WTC11 (cell line): ENCODE measurements at regions not wholly inside any gene's neighbourhood (a gene's known extent, or its start where the extent isn't known, plus 50 kb on each side); places are given as distances from the start of the nearest gene placed in this dataset.

ENCODE experiments used
- ATAC-seq: fragments of 200-7000 bp; cut with Tn5 transposase; 2 replicates; pipeline ENCODE4 v1.10.0; 2021; ENCODE audit warnings: mild to moderate bottlenecking, moderate library complexity
- CTCF ChIA-PET: fragments of 300-600 bp; sonication (Branson Sonifier 250); formaldehyde crosslinking; loops from one replicate; lab custom pipeline; 2021; ENCODE audit warnings: antibody characterized with exemption; lab: Charles Lee
- POLR2A ChIA-PET: fragments of 350-600 bp; sonication (Branson Sonifier 250); formaldehyde crosslinking; loops from one replicate; lab custom pipeline; 2021; ENCODE audit warnings: antibody characterized with exemption; lab: Charles Lee
- DNase-seq: peaks from one replicate; pipeline ENCODE4 v3.0.0; 2021; ENCODE audit warnings: low spot score
- H3K27ac Mint-ChIP-seq: 2 replicates; pipeline ENCODE4 v1.8.0; 2021; ENCODE audit warnings: mixed read lengths
- H3K27me3 Mint-ChIP-seq: 2 replicates; pipeline ENCODE4 v1.8.0; 2021; ENCODE audit warnings: low read depth, mild to moderate bottlenecking, moderate library complexity, mixed read lengths
- H3K36me3 Mint-ChIP-seq: 2 replicates; pipeline ENCODE4 v1.8.0; 2021; ENCODE audit warnings: mixed read lengths
- H3K4me1 Mint-ChIP-seq: 2 replicates; pipeline ENCODE4 v1.8.0; 2022; ENCODE audit warnings: mixed read lengths
- H3K4me3 Mint-ChIP-seq: 2 replicates; pipeline ENCODE4 v1.8.0; 2021; ENCODE audit warnings: mild to moderate bottlenecking, moderate library complexity, mixed read lengths
- H3K9me3 Mint-ChIP-seq: 2 replicates; pipeline ENCODE4 v1.8.0; 2021; ENCODE audit warnings: mixed read lengths
- ATF1 ChIP-seq: sonication (generic); formaldehyde crosslinking; IDR thresholded peaks from 2 replicates; pipeline ENCODE4 v1.8.1; 2023; ENCODE audit warnings: mild to moderate bottlenecking, moderate library complexity, missing genetic modification reagents
- CTCF ChIP-seq: fragments of 200-600 bp; IDR thresholded peaks from 2 replicates; pipeline ENCODE4 v1.8.0; 2022; ENCODE audit warnings: antibody characterized with exemption
- E2F1 ChIP-seq: sonication (generic); formaldehyde crosslinking; IDR thresholded peaks from 2 replicates; pipeline ENCODE4 v1.8.0; 2022; ENCODE audit warnings: mild to moderate bottlenecking, missing genetic modification reagents
- FOXP4 ChIP-seq: sonication (generic); formaldehyde crosslinking; IDR thresholded peaks from 2 replicates; pipeline ENCODE4 v1.8.0; 2022; ENCODE audit warnings: mild to moderate bottlenecking, missing genetic modification reagents
- JAZF1 ChIP-seq: fragments of 250-450 bp; sonication (Bioruptor Pico); IDR thresholded peaks from 2 replicates; pipeline ENCODE4 v1.9.0; 2021; ENCODE audit warnings: moderate library complexity, mild to moderate bottlenecking, inconsistent platforms
- KAT7 ChIP-seq: sonication (generic); formaldehyde crosslinking; IDR thresholded peaks from 2 replicates; pipeline ENCODE4 v1.8.1; 2023; ENCODE audit warnings: missing genetic modification reagents, mild to moderate bottlenecking, borderline replicate concordance
- SOX15 ChIP-seq: fragments of 250-450 bp; sonication (Bioruptor Pico); IDR thresholded peaks from 2 replicates; pipeline ENCODE4 v1.9.0; 2021; ENCODE audit warnings: mild to moderate bottlenecking
- USF1 ChIP-seq: sonication (generic); formaldehyde crosslinking; IDR thresholded peaks from 2 replicates; pipeline ENCODE4 v1.8.0; 2022; ENCODE audit warnings: mild to moderate bottlenecking, missing genetic modification reagents
- USF2 ChIP-seq: sonication (generic); formaldehyde crosslinking; IDR thresholded peaks from 2 replicates; pipeline ENCODE4 v1.8.1; 2023; ENCODE audit warnings: mild to moderate bottlenecking, missing genetic modification reagents, moderate library complexity
- ZBTB21 ChIP-seq: sonication (generic); formaldehyde crosslinking; IDR thresholded peaks from 2 replicates; pipeline ENCODE4 v1.8.1; 2023; ENCODE audit warnings: mild to moderate bottlenecking, missing genetic modification reagents, borderline replicate concordance
- ZMAT4 ChIP-seq: fragments of 250-450 bp; sonication (Bioruptor Pico); IDR thresholded peaks from 2 replicates; pipeline ENCODE4 v1.9.0; 2021; ENCODE audit warnings: mild to moderate bottlenecking
- ZNF416 ChIP-seq: fragments of 250-450 bp; sonication (Bioruptor Pico); IDR thresholded peaks from 2 replicates; pipeline ENCODE4 v1.9.0; 2021; ENCODE audit warnings: mild to moderate bottlenecking, inconsistent platforms
- ZNF425 ChIP-seq: fragments of 250-450 bp; sonication (Bioruptor Pico); conservative IDR thresholded peaks from 2 replicates; pipeline ENCODE4 v1.9.0; 2021; ENCODE audit warnings: mild to moderate bottlenecking
- ZNF512 ChIP-seq: sonication (generic); formaldehyde crosslinking; IDR thresholded peaks from 2 replicates; pipeline ENCODE4 v1.8.1; 2022; ENCODE audit warnings: missing genetic modification reagents, borderline replicate concordance
- ZNF671 ChIP-seq: fragments of 250-450 bp; sonication (Bioruptor Pico); IDR thresholded peaks from 2 replicates; pipeline ENCODE4 v1.8.0; 2021; ENCODE audit warnings: mild to moderate bottlenecking

GRCh38 chr19:31976775-31977536 is 368.5 kb upstream of the ZNF507 start (continued):
- TF ChIP-seq JAZF1 (CRISPR knock-in tag) (no peak), ZNF512 (CRISPR knock-in tag) (no peak), FOXP4 (CRISPR knock-in tag) (no peak), E2F1 (no peak), SOX15 (CRISPR knock-in tag) (no peak), USF1 (no peak)
- TF ChIP-seq, all 79 proteins: peak for 0

- H3K4me3 Mint-ChIP-seq, result no peak overlapping the region
- TF ChIP-seq ATF1 (CRISPR knock-in tag) (no peak), ZNF416 (CRISPR knock-in tag) (no peak), ZNF425 (CRISPR knock-in tag) (no peak), CTCF (no peak), ZMAT4 (CRISPR knock-in tag) (no peak), KAT7 (CRISPR knock-in tag) (no peak), ZBTB21 (CRISPR knock-in tag) (no peak), ZNF671 (CRISPR knock-in tag) (no peak), USF2 (CRISPR knock-in tag) (no peak)
- TF ChIP-seq, all 79 proteins: peak for 0
- CTCF ChIA-PET, result no interaction called here
Observed at GRCh38 chr19:31979362-31979761, 366.0 kb upstream of the ZNF507 start.

More at GRCh38 chr19:31979362-31979761, 366.0 kb upstream of the ZNF507 start:
- DNase-seq (no peak), ATAC-seq (no peak)
- Mint-ChIP-seq H3K9me3 (no peaks in the 10 kb centered on the region), H3K4me1 (no peaks in the 10 kb centered on the region), H3K36me3 (no peaks in the 10 kb centered on the region), H3K27ac (no peak overlapping the region), H3K27me3 (no peaks in the 10 kb centered on the region; the same call in 1 of the 2 replicates)
- POLR2A ChIA-PET, result no interaction called here
